IPS-15b (cell line): ENCODE measurements at regions not wholly inside any gene's neighbourhood (a gene's known extent, or its start where the extent isn't known, plus 50 kb on each side); places are given as distances from the start of the nearest gene placed in this dataset.

ENCODE experiments used
- H3K27me3 ChIP-seq: one replicate; pipeline ENCODE4 v1.6.1; 2013; ENCODE audit warnings: low read length; ENCODE audit not compliant: control insufficient read depth, insufficient read depth
- H3K36me3 ChIP-seq: one replicate; pipeline ENCODE4 v1.6.1; 2013; ENCODE audit warnings: low read length; ENCODE audit not compliant: control insufficient read depth, insufficient read depth
- H3K4me1 ChIP-seq: one replicate; pipeline ENCODE4 v1.6.1; 2013; ENCODE audit warnings: mild to moderate bottlenecking, low read length; ENCODE audit not compliant: control insufficient read depth, insufficient read depth
- H3K4me3 ChIP-seq: one replicate; pipeline ENCODE4 v1.5.1; 2013; ENCODE audit warnings: low read depth, low read length
- H3K9ac ChIP-seq: one replicate; pipeline ENCODE4 v1.6.1; 2013; ENCODE audit warnings: low read depth, mild to moderate bottlenecking, low read length
- H3K9me3 ChIP-seq: one replicate; pipeline ENCODE4 v1.6.1; 2013; ENCODE audit warnings: mild to moderate bottlenecking, low read length; ENCODE audit not compliant: control insufficient read depth, insufficient read depth

- H3K36me3 ChIP-seq = no peaks in the 10 kb centered on the region
- H3K4me3 ChIP-seq = no peak overlapping the region
- no peaks in the 10 kb centered on the region for H3K4me1 ChIP-seq
- no peak overlapping the region for H3K9ac ChIP-seq
- H3K9me3 ChIP-seq = no peaks in the 10 kb centered on the region
- H3K27me3 ChIP-seq = no peaks in the 10 kb centered on the region
These were observed 164.4 kb upstream of the LNX1 start for GRCh38 chr4:53755656-53756055.

GRCh38 chr4:53752124-53752523 lies 160.8 kb upstream of the LNX1 start:
- Histone ChIP-seq H3K27me3 (no peaks in the 10 kb centered on the region), H3K36me3 (no peaks in the 10 kb centered on the region), H3K4me3 (no peak overlapping the region), H3K9me3 (no peaks in the 10 kb centered on the region), H3K9ac (no peak overlapping the region), H3K4me1 (no peaks in the 10 kb centered on the region)

- Histone ChIP-seq H3K9ac (no peak overlapping the region), H3K4me1 (no peaks in the 10 kb centered on the region), H3K36me3 (no peaks in the 10 kb centered on the region), H3K9me3 (no peaks in the 10 kb centered on the region), H3K27me3 (no peaks in the 10 kb centered on the region), H3K4me3 (no peak overlapping the region)
These were observed 157.1 kb upstream of the LNX1 start for GRCh38 chr4:53748328-53748772.

- no peak overlapping the region for H3K4me3 ChIP-seq
- no peaks in the 10 kb centered on the region for H3K27me3 ChIP-seq
- no peaks in the 10 kb centered on the region for H3K9me3 ChIP-seq
- no peaks in the 10 kb centered on the region for H3K36me3 ChIP-seq
- H3K4me1 ChIP-seq = no peaks in the 10 kb centered on the region
- no peak overlapping the region for H3K9ac ChIP-seq
These were observed 156.1 kb upstream of the LNX1 start for GRCh38 chr4:53747401-53747800.

GRCh38 chr4:53744446-53745160 lies 153.3 kb upstream of the LNX1 start:
- no peak overlapping the region for H3K4me3 ChIP-seq
- no peak overlapping the region for H3K9ac ChIP-seq
- no peaks in the 10 kb centered on the region for H3K4me1 ChIP-seq
- no peaks in the 10 kb centered on the region for H3K9me3 ChIP-seq
- H3K36me3 ChIP-seq = no peaks in the 10 kb centered on the region
- no peaks in the 10 kb centered on the region for H3K27me3 ChIP-seq

DNA sequence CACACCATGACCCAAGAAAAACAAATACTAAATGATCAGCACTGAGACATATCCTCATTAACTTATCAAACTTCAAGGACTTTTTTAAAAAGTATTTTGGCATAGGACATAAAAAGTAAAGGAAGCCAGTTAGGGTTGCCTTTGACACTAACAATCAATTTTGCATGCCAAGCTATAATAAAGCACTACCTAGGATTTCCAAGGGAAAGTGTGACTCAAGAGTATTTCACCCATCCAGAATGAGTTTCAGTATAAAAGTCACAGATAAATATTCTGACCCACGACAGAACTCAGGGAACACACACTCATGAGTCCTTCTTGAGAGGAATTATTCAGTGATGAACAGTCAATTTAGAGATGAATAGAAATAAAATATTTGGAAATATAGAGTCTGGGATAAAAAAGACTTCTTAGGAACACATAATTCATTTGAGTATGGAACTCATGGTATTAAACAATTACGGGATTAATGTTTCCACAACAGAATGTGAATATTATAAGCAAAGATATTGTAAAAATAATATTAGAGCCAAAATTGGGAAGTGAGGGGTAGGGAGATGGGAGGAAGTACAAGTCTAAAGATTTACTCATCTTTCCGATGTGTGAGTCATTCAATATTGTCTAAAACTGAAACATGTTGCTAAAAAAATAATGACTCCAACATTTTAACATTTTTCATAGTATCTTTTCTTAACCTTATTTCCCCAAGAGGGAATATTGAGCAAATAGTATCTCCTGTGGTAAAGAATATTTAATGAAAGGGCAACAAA lies 143.5 kb upstream of the LNX1 start:
- H3K4me3 ChIP-seq = no peak overlapping the region
- no peaks in the 10 kb centered on the region for H3K27me3 ChIP-seq
- H3K9me3 ChIP-seq = no peaks in the 10 kb centered on the region
- H3K9ac ChIP-seq = no peak overlapping the region
- H3K4me1 ChIP-seq = no peaks in the 10 kb centered on the region
- no peaks in the 10 kb centered on the region for H3K36me3 ChIP-seq

DNA sequence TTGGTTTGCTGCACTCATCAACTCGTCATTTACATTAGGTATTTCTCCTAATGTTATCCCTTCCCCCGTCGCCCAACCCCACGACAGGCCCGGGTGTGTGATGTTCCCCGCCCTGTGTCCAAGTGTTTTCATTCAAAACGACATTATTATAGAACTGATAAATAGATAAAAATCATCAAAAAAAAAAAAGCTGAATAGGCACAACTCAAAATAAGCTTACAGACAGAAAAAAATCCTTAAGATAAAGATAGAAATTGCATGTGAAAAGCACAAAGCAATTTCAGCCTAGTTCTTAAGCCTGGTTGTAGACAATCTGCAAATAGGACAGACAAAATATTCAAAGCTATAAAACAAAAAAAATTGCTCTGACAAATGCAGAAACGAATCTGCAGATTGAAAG lies 142.9 kb upstream of the LNX1 start:
- H3K9me3 ChIP-seq = no peaks in the 10 kb centered on the region
- no peak overlapping the region for H3K9ac ChIP-seq
- no peaks in the 10 kb centered on the region for H3K36me3 ChIP-seq
- H3K4me3 ChIP-seq = no peak overlapping the region
- no peaks in the 10 kb centered on the region for H3K27me3 ChIP-seq
- no peaks in the 10 kb centered on the region for H3K4me1 ChIP-seq

DNA sequence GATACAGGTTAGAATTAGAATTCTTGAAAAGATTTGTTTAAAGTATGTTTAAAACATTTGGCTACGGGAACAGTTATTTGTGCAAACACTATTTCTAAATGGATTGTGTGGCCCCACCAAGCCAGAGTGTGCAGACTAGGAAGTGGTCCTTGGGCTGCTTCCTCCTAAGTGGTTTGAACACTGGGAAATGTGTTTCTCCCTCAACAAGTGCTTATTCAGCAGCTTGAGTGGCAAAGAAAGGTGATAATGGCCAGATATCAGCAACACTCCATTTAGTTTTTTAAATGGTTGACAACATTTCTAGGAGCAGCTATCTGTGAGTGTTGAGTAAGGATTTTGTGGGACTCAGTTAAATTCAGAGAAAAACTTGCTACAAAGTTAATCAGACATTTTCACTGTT lies 141.4 kb upstream of the LNX1 start:
- H3K36me3 ChIP-seq = no peaks in the 10 kb centered on the region
- H3K4me1 ChIP-seq = no peaks in the 10 kb centered on the region
- no peak overlapping the region for H3K4me3 ChIP-seq
- no peak overlapping the region for H3K9ac ChIP-seq
- no peaks in the 10 kb centered on the region for H3K9me3 ChIP-seq
- no peaks in the 10 kb centered on the region for H3K27me3 ChIP-seq

DNA sequence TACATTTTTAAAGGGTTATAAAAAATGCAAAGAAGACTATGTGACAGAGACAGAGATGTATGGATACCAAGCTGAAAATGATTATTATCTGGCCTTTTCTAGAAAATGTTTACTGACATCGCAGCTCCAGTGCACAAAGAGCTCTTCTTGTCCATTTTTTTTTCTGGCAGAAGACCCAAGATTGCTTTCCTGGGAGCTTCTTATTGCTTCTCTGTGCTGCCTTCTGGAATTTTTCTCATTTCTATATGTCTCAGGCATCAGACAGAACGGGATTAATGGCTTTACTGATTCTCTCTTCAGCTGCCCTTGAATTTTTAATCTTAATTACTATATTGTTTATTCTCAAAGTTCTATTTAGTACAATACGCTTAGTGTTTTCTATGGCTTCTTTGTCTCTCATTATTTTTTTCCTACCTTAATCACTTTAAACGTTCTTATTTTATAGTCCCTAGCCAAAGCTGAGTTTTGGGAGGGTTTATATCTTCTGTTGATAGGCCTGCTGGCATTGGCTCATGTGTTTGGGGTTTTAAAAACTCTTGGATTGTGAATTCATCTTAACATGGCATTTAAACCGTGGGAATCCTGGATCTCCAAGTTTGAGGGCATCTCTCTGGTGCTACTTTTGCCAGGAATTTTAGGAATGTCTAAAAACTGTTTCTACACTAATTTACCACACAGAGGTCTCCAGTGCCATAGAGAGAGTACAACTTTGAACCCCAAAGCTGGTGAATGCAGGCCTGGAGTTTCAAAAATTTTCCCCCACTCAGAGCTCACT lies 138.9 kb upstream of the LNX1 start:
- no peaks in the 10 kb centered on the region for H3K27me3 ChIP-seq
- H3K36me3 ChIP-seq = no peaks in the 10 kb centered on the region
- no peaks in the 10 kb centered on the region for H3K9me3 ChIP-seq
- no peaks in the 10 kb centered on the region for H3K4me1 ChIP-seq
- no peak overlapping the region for H3K4me3 ChIP-seq
- no peak overlapping the region for H3K9ac ChIP-seq

- Histone ChIP-seq H3K27me3 (no peaks in the 10 kb centered on the region), H3K9me3 (no peaks in the 10 kb centered on the region), H3K4me1 (no peaks in the 10 kb centered on the region), H3K36me3 (no peaks in the 10 kb centered on the region), H3K9ac (no peak overlapping the region), H3K4me3 (no peak overlapping the region)
These were observed 130.8 kb upstream of the LNX1 start for GRCh38 chr4:53722110-53722509.

DNA sequence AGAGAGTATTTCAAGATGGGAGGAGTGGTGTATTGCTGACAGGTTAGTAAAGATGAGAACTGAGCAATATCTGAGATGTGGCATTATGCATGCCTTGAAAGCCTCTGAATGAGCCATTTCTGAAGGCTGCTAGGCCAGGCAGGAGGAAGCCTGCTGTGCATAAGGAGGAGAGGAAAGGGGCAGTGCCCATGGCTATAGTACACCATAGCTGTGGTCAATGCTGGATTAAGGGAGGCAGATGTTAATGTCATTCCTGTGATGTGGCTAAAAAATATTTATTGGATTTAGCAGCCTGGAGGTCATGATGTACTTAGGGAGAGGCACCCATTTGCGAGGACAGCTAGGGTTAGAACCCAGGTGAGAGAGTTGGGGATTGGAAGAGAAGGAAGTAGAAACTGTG lies 130.0 kb upstream of the LNX1 start:
- no peaks in the 10 kb centered on the region for H3K27me3 ChIP-seq
- H3K9ac ChIP-seq = no peak overlapping the region
- no peaks in the 10 kb centered on the region for H3K9me3 ChIP-seq
- no peak overlapping the region for H3K4me3 ChIP-seq
- H3K4me1 ChIP-seq = no peaks in the 10 kb centered on the region
- H3K36me3 ChIP-seq = no peaks in the 10 kb centered on the region
